ENCODE measurements at regions not wholly inside any gene's neighbourhood (a gene's known extent, or its start where the extent isn't known, plus 50 kb on each side); places are given as distances from the start of the nearest gene placed in this dataset.

DNA sequence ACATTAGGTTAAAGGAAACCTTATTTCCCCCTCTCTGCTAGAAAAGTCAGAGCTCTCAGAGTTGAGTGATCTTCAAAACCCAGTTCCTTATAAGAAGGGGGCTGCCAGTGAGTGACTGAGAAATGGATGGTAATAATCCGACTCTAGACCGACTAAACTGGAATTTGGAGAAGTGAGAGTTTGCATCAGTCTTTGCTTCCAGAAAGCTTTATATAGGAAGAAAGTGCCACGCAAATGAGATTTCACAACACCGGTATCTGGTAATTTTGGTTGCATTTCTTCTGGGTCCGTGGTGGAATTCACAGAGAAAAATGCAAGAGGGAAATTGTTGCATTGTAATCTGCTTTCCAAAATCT lies 271.4 kb downstream of the MAF start:
- TF ChIP-seq, protein P1, sequence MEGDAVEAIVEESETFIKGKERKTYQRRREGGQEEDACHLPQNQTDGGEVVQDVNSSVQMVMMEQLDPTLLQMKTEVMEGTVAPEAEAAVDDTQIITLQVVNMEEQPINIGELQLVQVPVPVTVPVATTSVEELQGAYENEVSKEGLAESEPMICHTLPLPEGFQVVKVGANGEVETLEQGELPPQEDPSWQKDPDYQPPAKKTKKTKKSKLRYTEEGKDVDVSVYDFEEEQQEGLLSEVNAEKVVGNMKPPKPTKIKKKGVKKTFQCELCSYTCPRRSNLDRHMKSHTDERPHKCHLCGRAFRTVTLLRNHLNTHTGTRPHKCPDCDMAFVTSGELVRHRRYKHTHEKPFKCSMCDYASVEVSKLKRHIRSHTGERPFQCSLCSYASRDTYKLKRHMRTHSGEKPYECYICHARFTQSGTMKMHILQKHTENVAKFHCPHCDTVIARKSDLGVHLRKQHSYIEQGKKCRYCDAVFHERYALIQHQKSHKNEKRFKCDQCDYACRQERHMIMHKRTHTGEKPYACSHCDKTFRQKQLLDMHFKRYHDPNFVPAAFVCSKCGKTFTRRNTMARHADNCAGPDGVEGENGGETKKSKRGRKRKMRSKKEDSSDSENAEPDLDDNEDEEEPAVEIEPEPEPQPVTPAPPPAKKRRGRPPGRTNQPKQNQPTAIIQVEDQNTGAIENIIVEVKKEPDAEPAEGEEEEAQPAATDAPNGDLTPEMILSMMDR (IDR thresholded peaks at IDR 0.05): no peak
- TF ChIP-seq POLR2AphosphoS5 (IDR thresholded peaks at IDR 0.05; ENCODE audit: low read depth, low read length): no peak
- TF ChIP-seq, protein P2, sequence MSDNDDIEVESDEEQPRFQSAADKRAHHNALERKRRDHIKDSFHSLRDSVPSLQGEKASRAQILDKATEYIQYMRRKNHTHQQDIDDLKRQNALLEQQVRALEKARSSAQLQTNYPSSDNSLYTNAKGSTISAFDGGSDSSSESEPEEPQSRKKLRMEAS (IDR thresholded peaks at IDR 0.05; ENCODE audit: low read depth): no peak
- no peak for TF ChIP-seq RAD21 (IDR thresholded peaks at IDR 0.05; ENCODE audit: low read length)
- no peak for TF ChIP-seq EP300 (IDR thresholded peaks at IDR 0.05; ENCODE audit: borderline replicate concordance in 1 of 2, low read depth in 1 of 2, low read length in 1 of 2)
- no peak for TF ChIP-seq EZH2phosphoT487 (IDR thresholded peaks at IDR 0.05; ENCODE audit: borderline replicate concordance, low read depth)

Data from SK-N-SH (cell line).